Left forelimb (tissue), 1 donor: ENCODE measurements at regions not wholly inside any gene's neighbourhood (a gene's known extent, or its start where the extent isn't known, plus 50 kb on each side); places are given as distances from the start of the nearest gene placed in this dataset.

Source experiments
- DNase-seq: peaks from one replicate; pipeline ENCODE4 v3.0.0-alpha.2; 2018; ENCODE audit warnings: low spot score

DNA sequence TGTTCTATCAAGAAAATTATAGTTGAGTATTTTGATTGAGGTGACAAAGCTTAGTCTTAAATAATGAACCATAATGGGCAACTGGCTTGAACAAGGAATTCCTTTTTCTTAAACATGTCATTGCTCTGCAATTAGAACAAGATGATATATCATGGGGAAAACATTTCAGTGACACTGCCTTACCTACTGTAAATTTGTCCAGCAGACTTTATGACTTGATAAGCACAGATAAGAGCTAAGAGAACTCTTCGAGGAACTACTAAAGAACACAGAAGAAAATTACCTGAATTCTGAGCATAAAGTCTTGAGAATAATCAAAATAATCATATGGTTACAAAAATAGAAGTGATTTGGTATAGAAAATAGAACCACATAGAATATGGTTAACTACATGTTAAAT is 257.8 kb downstream of the PDHA2 start:
- no peak for DNase-seq

DNA sequence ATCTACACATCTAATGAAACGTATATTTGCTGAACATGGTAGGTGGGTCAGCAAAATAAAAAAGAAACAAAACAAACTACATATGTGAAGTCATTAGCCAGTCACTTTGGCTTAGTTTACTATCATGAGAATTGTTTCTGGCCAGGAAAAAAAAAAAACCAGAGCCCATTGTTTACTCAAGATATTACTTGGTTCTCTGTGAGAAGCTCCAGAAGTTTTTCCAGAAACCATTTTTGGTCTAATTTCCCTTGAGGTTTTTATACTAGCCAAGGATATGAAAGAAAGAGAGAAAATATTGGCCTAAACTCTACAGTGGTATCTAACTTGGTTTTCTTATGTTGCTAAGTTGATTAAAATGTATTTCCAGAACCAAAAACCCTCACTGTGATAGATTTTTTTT is 259.1 kb downstream of the PDHA2 start:
- DNase-seq, result no peak

DNA sequence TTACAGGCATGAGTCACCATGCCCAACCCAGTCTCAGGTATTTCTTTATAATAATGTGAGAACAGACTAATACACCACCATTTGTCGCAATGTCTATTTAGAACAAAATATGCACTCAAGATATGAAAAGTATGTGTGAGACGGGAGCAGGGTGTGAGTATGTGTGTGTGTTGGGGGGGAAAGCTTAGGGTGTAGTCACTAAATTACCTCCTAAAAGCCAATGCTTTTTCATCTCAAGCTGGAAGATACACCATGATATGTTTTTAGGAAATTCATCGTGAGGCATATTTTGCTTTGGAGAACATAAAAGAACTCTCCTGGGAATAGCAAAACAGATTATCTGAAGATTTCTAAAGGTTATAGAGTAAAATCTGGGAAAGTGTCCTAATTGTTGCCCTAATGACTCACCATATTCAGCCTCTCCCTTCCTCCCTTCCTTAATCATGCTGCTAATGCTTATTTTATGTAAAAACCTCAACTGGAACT is 262.7 kb downstream of the PDHA2 start:
- no peak for DNase-seq

DNA sequence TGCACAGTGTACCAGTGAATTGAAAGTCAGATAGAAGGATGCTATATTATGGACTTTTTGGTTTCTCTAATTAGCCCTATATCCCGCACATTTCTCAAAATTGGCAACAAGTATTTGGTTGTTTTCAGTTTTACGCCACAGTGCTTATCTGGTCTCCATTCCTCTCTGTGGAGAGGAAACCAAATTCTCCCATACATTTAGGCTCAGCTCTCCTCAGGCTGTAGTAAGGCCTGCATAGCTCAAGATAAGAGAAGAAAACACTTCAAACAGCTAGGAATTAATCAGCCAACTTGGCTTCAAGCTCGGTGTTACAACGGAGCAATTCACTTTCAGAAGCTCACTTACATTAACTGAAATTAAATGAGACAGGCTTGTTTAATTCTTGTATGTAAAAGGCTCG is 263.2 kb downstream of the PDHA2 start:
- DNase-seq, result no peak

DNA sequence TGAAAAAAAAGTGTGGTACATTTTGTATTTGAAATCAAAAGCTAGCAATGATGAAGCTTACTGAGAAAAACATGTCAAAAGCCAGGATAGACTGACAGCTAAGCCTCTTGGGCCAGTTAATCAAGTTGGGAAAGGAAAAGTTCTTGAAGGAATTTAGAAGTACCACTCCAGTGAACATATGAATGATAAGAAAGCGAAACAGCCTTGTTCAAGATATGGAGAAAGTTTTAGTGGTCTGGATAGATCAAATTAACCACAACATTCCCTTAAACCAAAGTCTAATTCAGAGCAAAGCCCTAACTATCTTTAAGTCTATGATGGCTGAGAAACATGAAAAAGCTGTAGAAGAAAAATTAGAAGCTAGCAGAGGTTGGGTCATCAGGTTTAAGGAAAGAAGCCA is 268.3 kb downstream of the PDHA2 start:
- no peak for DNase-seq

DNA sequence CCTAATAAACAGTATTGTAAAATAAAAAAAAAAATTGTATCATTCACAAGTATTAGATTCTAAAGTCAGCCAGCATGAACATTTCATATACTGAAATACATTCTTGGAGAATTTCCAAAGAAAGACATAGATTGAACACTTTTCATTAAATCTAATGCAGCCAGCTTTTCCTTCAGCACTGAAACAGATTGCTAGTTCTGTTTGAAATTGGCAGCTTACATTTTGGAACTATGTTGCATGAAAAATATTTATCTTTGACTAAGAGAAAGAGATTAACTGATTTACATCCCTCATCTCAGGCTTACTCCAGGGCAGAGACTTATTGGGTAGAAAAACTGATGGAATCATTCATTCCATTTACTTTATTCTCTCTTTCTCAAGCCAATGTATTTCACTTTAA is 272.7 kb downstream of the PDHA2 start:
- no peak for DNase-seq

DNA sequence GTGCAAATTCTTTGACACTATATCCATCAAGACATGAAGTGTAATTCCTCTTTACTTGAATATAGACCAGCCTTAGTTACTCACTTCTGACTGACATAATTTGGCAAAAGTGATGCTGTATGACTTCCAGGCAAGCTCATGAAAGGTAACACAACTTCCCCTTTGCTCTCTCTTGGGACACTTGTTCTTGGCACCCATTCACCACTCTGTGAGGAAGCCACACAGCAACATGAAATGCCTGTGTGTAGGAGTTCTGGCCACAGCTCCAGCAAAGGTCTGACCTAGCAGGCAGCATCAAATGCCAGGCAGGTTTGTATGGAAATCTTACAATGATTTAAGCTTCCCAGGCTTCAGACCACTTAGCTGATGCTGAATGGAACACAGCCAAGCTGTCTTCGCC is 280.3 kb downstream of the PDHA2 start:
- DNase-seq, result no peak

DNA sequence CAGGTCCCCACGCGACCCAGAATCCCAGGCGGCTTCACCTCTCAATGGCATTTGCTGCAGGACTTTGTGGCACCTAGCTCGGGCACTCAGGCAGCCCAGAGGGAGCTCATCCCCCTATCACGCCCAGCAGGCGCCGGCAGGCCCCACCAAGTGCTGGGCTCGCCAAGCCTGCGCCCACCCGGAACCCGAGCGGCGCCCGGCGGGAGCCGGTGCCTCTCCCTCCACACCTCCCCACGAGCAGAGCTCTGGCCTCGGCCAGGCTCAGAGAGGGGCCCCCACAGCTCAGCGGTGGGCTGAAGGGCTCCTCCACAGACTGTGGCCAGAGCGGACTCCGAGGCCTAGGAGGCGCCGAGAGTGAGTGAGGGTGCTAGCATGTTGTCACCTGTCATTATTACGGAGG is 286.3 kb downstream of the PDHA2 start:
- DNase-seq, result no peak

DNA sequence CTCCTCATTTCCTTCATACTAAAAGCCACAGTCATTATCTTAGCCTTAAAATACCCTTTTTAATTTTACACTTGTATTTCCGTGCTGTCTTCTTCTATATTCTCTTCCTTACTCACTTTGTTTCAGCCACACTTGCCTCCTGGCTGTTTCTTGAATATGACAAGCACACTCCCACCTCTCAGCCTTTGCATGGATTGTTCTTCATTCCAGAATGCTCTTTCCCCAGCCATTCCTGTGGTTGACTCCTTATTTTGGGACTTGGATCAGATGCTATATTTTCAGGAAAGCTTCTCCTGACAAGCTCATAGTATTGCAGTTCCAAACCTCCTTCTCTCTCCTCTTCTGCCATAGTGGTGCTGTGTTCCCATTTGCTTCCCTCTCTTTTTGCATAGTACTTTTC is 291.3 kb downstream of the PDHA2 start:
- DNase-seq, result no peak

DNA sequence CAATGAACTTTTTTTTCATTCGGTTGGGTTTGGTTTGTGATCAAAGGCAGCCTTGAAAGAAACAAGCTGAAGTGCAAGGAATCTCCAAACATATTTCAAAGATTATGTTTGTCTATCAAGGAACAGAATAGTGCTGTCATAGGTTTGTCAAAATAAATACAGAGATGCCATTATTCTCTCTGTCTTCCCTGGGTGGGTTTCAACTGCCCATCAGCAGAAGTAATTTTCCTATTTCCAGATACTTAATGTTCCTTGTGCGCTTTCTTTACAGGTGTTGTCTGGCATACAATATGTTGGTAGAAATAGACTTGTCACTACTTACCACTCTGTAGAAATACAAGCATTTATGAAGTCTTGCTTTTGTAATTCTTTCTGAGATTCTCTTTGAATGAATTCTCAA is 294.9 kb downstream of the PDHA2 start:
- DNase-seq, result no peak

DNA sequence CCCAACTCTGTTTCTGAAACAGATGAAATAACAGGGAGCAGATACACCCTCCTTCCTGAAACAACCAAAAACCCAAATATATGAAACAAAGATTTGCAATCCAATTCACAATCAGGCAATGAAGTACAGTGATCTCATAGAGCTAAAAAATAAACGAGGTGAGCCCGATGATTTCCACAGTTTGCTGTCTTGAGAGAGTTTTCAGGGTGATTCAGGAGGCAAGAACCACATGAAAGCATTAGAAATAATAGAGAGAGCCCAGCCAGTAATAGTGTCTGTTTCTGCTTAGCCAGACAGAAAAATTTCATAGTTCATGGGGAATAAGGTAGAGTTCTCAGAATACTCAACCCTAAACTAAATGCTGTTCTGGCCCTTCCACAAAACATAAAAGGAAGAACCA is 296.2 kb downstream of the PDHA2 start:
- DNase-seq, result no peak

DNA sequence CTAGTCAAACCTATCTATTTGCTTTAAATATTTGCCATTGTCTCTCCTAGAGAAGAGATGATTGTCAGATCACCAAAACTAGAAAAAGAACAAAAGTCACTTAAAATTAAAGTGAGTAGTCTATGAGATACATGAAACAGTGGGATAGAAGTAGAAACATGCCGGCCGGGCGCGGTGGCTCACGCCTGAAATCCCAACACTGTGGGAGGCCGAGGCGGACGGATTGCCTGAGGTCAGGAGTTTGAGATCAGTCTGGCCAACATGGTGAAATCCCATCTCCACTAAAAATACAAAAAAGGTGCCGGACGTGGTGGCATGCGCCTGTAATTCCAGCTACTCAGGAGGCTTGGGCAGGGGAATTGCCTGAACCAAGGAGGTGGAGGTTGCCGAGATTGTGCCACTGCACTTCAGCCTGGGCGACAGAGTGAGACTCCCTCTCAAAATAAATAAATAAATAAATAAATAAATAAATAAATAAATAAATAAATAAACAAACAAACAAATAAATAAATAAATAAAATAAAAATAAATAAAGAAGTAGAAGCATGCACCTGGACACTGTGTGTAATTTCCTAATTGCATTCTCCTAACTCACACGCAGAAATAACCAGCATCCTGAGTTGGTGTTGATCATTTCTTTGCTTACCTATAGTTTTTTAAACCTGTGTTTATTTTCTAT is 299.5 kb downstream of the PDHA2 start:
- DNase-seq, result no peak

DNA sequence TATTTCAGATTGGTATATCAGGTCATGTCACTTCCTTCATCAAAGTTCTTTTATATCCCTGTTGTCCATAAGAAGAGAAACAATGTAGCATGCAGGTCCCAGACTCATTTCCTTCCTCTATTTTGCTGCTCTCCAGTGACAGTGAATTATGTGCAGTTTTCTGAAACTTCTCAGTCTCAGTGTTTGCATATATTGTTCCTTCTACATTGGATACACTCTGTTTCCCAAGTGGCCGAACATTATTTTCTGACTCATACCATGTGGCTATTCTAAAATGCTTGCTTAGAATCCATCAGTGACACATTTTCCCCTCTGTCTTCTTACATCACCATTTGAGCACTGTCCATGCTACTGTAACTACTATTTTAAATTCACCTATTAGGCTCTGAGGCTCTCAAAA is 305.7 kb downstream of the PDHA2 start:
- DNase-seq, result no peak

DNA sequence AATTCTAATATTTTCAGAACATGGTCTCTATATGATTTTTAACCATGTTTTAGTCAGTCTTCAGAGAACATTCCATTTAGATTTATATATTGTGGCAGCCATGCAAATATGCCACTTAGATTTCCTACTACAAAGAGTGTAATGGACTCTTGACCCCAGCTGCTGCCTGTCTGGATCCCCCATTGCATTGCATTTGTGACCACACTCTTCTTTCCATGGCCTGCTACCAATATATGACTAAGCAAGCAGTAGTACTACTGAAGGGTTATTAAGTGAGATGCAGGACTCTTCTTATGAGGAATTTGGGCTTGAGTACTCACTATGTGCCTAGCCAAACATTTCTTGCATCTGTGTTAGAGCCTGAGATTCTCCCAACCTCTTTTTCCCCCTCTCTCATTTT is 306.8 kb downstream of the PDHA2 start:
- no peak for DNase-seq

DNA sequence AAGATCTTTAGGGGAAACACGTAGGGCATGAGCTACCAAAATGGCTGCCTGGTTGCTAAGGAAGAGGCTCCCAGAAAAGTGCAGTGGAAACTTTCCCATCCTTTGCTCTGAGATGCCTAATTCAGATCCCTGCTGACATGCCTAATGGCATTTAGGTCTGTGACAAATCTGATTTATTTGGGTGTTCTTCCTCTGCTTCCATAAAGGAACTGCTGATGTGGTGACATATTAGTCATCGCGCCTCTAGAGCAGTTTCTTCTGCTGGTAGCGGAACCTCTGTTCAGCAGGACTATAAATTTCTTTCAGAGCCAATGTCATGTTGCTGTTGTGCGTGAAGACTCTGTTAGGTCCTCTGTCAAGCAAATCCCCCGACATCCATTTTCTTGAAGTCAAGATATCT is 310.0 kb downstream of the PDHA2 start:
- DNase-seq, result no peak

DNA sequence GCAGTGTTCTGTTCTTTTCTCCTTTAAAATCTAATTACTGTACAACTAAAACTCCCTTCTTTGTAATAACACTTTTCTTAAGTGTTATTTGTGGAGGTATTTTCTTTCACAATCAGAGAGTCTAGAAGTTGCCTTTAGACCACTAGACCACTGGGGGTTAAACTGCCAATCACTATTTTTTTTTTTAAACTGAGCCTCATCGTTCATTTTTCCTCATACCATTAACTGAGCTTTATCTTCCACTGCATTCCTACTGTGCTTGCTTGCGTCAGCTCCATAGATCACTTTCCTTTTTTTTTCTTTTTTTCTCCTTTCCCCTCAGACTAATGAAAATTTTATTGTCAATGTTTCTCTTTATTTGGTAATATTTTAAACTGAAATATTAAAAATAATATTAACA is 310.6 kb downstream of the PDHA2 start:
- DNase-seq, result no peak

DNA sequence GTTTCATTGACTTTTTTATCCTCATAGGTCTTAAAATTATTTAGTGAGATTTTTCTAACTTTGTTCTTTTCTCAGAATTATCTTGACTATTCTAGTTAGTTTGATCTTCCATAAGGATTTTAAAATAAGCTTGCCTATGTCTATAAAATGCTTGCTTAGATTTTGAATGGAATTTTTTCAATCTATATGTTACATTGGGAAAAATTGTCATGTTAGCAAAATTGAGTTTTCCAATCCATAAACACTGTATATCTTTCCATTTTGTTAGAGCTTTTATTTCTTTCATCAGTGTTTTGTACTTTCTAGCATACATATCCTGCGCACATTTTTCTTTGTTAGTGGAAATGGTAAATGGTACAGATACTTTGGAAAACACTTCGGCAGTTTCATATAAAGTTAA is 312.9 kb downstream of the PDHA2 start:
- no peak for DNase-seq

DNA sequence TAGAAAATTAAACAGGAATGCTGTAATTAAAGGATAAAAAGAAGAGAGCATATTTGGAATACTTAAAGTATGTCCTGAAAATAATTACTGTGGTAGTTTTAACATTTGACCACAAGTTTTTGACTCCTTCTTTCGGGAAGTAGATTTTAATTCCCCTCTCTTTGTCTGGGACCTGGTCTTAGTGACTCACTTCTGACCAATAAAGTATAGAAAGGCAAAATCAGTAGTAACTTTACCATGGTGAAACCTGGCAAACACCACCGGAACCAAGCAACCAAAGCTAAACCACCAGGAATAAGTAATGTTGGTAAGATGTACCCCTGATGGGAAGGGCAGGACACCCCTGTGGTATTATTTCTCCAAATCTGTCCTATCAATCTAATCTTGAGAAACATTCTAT is 314.8 kb downstream of the PDHA2 start:
- no peak for DNase-seq

DNA sequence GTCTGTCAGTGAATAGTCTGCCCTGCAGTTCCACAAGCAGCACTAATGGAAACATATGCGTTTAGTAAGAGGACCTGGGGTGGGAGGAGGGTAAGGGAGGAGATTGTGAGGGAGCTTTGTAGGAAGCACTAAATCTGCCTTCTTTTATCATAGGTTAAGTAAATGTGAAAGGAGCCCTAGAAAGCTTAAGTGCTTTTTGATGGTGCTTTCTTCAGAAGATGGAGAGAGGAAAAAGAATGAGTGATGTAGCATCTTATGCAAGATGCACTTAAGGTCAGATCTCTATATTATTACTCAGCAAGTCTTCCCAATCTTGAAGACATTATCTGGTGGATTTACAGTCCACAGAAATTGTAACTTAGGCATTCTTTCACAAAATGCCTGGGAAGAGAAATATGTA is 322.7 kb downstream of the PDHA2 start:
- DNase-seq, result no peak

DNA sequence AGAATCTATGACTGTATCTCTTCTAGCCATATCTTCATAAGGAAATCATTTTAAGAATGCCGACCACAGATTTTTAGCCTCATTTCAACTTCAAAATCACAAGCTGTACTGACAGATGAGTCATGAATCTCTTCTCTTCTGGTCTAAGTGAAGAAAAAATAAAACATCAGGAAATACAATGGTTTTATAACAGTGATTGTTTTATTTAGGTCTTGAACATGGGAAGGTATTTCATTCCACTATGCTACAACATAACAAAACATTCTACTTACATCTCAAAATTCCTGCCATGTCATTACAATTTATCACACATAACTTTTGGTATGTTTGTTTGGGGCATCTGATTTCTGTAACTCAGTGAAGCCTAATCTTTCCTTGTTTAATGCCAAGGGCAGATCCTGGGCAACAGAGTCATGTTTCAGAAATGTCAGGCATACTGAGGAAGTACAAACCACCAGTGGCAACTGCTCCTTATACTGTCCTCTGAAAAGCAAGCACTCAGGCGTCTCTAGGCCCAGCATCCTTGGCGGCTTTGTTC is 325.0 kb downstream of the PDHA2 start:
- no peak for DNase-seq

DNA sequence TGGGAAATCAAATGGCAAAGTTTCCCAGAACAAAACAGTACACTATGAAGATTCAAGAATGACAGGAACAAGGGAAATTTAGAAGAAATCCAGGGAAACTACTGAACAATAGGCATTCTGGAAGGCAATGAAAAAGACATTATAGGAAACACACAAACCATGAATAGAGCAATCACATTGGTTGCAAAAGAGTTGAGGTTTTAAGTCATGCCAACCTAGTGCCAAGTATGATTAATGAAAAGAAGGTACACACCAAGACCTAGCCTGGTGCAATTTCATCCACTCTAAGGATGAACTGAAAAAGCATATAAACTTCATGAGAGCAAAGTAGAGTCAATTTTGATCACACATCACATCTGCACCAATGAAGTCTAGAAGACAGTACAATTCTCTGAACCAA is 326.9 kb downstream of the PDHA2 start:
- no peak for DNase-seq

DNA sequence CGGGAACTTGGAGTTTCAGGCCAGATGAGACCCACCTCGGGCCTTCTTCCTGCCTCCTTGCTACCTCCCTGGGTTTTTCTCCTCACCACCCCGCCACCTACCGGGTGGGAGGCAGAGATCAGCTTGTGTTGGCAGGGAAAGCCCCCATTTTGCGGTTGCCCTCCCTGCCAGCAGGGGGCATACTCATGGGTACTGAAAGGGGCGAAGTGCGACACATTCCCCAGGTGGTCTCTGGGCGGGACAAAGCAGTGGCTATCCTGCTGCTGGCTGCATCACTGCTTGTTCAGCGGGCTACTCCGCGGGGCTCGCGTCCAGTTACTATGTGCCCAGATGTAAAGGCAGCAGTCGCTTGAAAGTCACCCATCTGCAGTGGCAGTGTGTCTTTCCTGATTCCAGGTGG is 330.3 kb downstream of the PDHA2 start:
- DNase-seq, result no peak

DNA sequence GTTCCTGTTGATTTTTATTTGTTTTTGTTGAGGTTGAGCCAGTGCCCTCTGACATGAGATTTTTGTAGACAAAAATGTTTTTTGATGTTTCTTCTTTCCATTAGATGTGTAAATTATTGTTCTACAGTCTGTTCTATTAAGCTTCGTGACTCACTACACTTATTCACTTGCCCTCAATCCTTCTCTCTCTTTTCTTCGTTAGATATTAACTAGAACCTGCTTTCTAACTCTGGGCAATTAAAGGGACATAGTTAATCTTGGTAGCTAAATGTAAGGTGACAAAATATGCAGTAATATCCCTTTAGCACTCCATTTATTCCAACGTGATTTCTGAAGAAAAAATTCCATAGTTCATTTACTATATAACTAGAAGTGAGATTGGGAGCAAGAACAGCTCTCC is 333.9 kb downstream of the PDHA2 start:
- no peak for DNase-seq

DNA sequence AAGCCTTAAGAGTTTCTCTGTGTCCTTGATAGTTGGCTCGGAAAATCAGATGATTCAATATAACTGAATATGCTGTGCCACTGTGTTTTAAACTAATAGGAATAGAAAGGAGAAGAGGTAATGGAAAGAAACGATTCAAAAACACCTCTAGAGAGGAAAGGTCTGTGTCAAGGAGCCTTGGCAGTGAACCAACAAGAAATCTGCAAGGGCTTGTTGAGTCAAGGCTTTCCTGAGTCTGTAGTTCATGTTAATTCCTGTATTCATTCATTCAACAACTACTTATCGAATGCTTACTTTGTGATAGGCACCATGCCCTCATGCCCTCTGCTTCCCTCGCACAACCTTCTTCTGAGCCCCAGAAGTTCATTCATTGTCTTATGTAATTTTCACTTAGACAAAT is 336.0 kb downstream of the PDHA2 start:
- DNase-seq, result no peak
